ENCODE measurements at regions not wholly inside any gene's neighbourhood (a gene's known extent, or its start where the extent isn't known, plus 50 kb on each side); places are given as distances from the start of the nearest gene placed in this dataset.

GRCh38 chr1:88357729-88358128 lies 326.3 kb upstream of the PKN2 start:
- TF ChIP-seq POLR2A (IDR thresholded peaks at IDR 0.05) (no peak), POLR2AphosphoS5 (IDR thresholded peaks at IDR 0.05) (no peak), EP300 (IDR thresholded peaks at IDR 0.05) (no peak)
- TF ChIP-seq, protein P1, sequence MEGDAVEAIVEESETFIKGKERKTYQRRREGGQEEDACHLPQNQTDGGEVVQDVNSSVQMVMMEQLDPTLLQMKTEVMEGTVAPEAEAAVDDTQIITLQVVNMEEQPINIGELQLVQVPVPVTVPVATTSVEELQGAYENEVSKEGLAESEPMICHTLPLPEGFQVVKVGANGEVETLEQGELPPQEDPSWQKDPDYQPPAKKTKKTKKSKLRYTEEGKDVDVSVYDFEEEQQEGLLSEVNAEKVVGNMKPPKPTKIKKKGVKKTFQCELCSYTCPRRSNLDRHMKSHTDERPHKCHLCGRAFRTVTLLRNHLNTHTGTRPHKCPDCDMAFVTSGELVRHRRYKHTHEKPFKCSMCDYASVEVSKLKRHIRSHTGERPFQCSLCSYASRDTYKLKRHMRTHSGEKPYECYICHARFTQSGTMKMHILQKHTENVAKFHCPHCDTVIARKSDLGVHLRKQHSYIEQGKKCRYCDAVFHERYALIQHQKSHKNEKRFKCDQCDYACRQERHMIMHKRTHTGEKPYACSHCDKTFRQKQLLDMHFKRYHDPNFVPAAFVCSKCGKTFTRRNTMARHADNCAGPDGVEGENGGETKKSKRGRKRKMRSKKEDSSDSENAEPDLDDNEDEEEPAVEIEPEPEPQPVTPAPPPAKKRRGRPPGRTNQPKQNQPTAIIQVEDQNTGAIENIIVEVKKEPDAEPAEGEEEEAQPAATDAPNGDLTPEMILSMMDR (IDR thresholded peaks at IDR 0.05) = no peak
